Pancreas (tissue), 10 donors: ENCODE measurements at regions not wholly inside any gene's neighbourhood (a gene's known extent, or its start where the extent isn't known, plus 50 kb on each side); places are given as distances from the start of the nearest gene placed in this dataset.

ENCODE experiments used
- ATAC-seq, 4 donors: fragments of 200-7000 bp; cut with Tn5 transposase; one replicate each; pipeline versions ENCODE4 v1.8.0 to v1.9.1; 2020; ENCODE audit warnings: mild to moderate bottlenecking in 4 of 4, moderate library complexity in 4 of 4
- DNase-seq, 6 donors: peaks; one replicate each; pipeline ENCODE4 v3.0.0-alpha.2; 2020
- FAIRE-seq: peaks from 2 replicates; lab custom pipeline; 2012; peaks lifted over from hg19 to GRCh38; lab: Jason Lieb, UNC
- H3K27ac ChIP-seq, 4 donors: fragments of 200-600 bp; sonication (generic); 1 replicate in 3 of 4; 2 replicates in 1 of 4; pipeline versions ENCODE4 v1.5.0 to v1.8.0; 2020
- H3K27me3 ChIP-seq, 4 donors: fragments of 200-600 bp; one replicate each; pipeline ENCODE4 v1.8.0; 2021
- H3K36me3 ChIP-seq, 3 donors: fragments of 200-600 bp; sonication (generic) in 1 of 3; one replicate each; pipeline versions ENCODE4 v1.5.0 to v1.8.0; 2020 to 2021
- H3K4me1 ChIP-seq, 3 donors: fragments of 200-600 bp; one replicate each; pipeline ENCODE4 v1.8.0; 2021
- H3K4me3 ChIP-seq, 4 donors: fragments of 200-600 bp; sonication (generic) in 2 of 4; one replicate each; pipeline versions ENCODE4 v1.5.0 to v1.8.0; 2020 to 2021
- H3K9me3 ChIP-seq, 4 donors: fragments of 200-600 bp; one replicate each; pipeline ENCODE4 v1.8.0; 2021
- WGBS, 2 donors: extraction: QIAGEN DNeasy Blood & Tissue Kit; methylation state at CpG; one replicate each; pipeline ENCODE4 v1.1.7; 2013; 5-methylcytosine and 5-hydroxymethylcytosine counted together
- intact Hi-C, 3 donors: fragments of 100-400 bp; cut with DNase I; formaldehyde crosslinking; loops; one replicate each; pipeline versions ENCODE4 v1.11.1 to v1.14.2; 2022
- TF ChIP-seq, protein P1 (sequence below), 4 donors: fragments of 200-600 bp; sonication (generic) in 3 of 4; IDR thresholded peaks; one replicate each; pipeline versions ENCODE4 v1.5.0 to v1.8.0; 2021; ENCODE audit warnings: antibody characterized with exemption in 4 of 4
- donor health status: healthy with polysubstance abuse.
- donor health status: DM: no; HTN: no; CAD: no; lungs with moderate emphysema.
- donor health status: DM: no; HTN: no; CAD: no.
- donor health status: control.
- donor health status: control.
- donor health status: Bipolar disorder and iron deficiency.
- donor health status: DM: yes; HTN: yes; CAD: no.
- donor health status: DM: no; HTN: no; CAD: no.
- donor health status: DM: no; HTN: no; CAD: no.
- donor health status: DM: yes; HTN: yes; CAD: no.

DNA sequence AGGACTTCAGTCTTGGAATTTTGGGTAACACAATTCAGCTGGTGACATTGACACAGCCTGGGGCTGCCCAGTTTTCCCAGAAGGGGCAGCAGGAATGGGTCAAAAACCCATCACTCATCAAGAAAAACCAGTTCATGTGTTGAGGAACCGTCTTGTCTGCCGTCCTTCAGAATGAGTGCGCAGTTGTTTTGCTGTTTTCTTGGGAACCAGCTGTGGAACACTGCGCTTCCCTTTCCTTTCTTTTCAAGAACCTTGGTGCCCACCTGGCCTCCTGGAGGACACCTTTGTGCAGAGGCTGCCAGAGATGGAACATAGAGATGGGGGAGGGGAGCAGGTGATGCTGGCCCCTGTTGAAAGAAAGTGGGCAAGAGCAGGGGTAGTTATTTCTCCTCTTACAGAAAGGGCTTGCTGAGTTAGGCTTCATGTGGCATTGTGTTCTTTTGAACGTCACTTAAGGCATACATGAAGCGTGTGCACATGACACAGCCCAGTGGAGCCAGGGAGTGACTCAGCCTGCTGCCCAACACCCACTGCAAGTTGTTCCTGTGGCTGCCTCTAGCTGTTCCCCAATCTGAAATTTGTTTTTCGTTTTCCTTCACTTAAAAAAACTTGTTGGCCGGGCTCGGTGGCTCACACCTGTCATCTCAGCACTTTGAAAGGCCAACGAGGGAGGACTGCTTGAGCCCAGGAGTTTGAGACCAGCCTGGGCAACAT is 87.4 kb upstream of the TNS3 start:
- H3K36me3 ChIP-seq = no peaks in the 10 kb centered on the region
- no peaks in the 10 kb centered on the region for H3K4me1 ChIP-seq
- peak; percentile 68 to 93 (median 82) for ATAC-seq
- intact Hi-C loops = no loop called here
- no peaks in the 10 kb centered on the region for H3K9me3 ChIP-seq
- H3K27me3 ChIP-seq = no peaks in the 10 kb centered on the region
- no peak for FAIRE-seq
- no peak overlapping the region for H3K4me3 ChIP-seq
- 75 to 87% methylated on average over 10 of the region's 10 CpGs for WGBS, 2 donors
- peak in 4 of 6 donors; percentile 17 to 69 (median 42) for DNase-seq
- TF ChIP-seq, protein P1, sequence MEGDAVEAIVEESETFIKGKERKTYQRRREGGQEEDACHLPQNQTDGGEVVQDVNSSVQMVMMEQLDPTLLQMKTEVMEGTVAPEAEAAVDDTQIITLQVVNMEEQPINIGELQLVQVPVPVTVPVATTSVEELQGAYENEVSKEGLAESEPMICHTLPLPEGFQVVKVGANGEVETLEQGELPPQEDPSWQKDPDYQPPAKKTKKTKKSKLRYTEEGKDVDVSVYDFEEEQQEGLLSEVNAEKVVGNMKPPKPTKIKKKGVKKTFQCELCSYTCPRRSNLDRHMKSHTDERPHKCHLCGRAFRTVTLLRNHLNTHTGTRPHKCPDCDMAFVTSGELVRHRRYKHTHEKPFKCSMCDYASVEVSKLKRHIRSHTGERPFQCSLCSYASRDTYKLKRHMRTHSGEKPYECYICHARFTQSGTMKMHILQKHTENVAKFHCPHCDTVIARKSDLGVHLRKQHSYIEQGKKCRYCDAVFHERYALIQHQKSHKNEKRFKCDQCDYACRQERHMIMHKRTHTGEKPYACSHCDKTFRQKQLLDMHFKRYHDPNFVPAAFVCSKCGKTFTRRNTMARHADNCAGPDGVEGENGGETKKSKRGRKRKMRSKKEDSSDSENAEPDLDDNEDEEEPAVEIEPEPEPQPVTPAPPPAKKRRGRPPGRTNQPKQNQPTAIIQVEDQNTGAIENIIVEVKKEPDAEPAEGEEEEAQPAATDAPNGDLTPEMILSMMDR (IDR thresholded peaks at IDR 0.05) = no peak
- H3K27ac ChIP-seq = peak overlapping the region in 2 of 4 donors; percentile 34 to 42

DNA sequence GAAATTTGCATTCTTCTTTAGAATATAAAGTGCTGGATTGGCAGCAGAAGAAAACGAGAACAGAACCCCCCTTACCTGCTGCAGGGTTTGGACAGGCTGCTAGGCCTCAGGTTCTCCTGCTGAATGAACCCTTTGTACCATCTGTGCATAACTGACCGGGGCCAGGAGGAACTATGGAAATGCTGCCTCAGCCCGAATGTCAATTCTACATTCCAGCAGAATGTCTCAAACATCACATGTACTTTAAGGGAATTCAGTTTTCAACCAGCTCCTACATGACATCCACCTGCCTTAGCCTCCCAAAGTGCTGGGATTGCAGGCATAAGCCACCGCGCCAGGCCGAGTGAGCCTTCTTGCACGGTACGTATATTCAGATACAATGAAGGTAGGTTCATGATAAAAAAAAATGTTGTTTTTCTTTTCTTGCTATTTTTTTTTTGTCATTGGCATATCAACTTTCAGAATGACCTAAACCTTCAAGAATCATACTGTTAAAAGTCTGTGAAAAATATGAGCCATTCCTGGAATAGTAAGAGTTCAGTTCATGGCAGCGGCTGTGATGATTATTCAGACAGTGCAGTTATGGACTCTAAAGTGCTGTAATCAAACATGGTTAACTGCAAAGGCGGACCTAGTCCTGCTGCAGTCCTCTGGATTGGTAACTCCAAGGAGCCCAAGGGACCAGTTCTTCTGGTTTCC is 84.4 kb upstream of the TNS3 start:
- no peak for DNase-seq

DNA sequence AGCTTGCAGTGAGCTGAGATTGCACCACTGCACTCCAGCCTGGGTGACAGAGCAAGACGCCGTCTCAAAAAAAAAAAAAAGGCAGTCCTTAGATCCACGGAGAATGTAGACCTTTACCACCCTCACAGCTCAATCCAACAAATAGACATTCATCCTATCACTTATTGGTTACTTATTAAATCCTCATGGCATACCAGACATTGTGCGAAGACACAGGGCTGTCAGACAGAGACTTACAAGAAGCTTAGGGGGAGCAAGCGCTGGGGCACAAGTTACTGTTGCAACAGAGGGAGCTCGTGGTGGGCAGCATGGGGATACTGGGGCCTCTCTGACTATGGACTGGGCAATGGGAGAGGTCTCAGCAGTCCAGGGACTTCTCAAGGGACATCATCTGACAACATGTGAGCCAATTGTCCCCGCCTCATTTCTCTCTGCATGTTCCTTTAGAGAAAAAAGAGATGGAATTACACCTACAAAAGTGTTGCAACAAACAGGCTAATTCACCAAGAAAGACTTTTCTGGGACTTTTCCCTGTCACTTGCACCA is 82.8 kb upstream of the TNS3 start:
- H3K36me3 ChIP-seq = no peaks in the 10 kb centered on the region
- intact Hi-C loops = no loop called here
- TF ChIP-seq, protein P1 (IDR thresholded peaks at IDR 0.05) = no peak
- DNase-seq (no peak), FAIRE-seq (no peak), ATAC-seq (no peak)
- no peak overlapping the region for H3K27ac ChIP-seq
- H3K27me3 ChIP-seq = no peaks in the 10 kb centered on the region
- H3K4me1 ChIP-seq = no peaks in the 10 kb centered on the region
- H3K4me3 ChIP-seq = no peak overlapping the region
- H3K9me3 ChIP-seq = no peaks in the 10 kb centered on the region
- WGBS, 2 donors = 79 to 83% methylated on average over 7 of the region's 7 CpGs

More for the DNA sequence above, 84.4 kb upstream of the TNS3 start:
- TF ChIP-seq, protein P1 (IDR thresholded peaks at IDR 0.05) = no peak
- ATAC-seq (peak in 2 of 4 donors; percentile 33 to 62), FAIRE-seq (no peak)
- H3K27ac ChIP-seq = no peak overlapping the region
- H3K4me1 ChIP-seq = no peaks in the 10 kb centered on the region
- intact Hi-C loops = no loop called here
- no peaks in the 10 kb centered on the region for H3K36me3 ChIP-seq
- H3K9me3 ChIP-seq = no peaks in the 10 kb centered on the region
- no peaks in the 10 kb centered on the region for H3K27me3 ChIP-seq
- no peak overlapping the region for H3K4me3 ChIP-seq
- WGBS, 2 donors = 85 to 87% methylated on average over 10 of the region's 10 CpGs

DNA sequence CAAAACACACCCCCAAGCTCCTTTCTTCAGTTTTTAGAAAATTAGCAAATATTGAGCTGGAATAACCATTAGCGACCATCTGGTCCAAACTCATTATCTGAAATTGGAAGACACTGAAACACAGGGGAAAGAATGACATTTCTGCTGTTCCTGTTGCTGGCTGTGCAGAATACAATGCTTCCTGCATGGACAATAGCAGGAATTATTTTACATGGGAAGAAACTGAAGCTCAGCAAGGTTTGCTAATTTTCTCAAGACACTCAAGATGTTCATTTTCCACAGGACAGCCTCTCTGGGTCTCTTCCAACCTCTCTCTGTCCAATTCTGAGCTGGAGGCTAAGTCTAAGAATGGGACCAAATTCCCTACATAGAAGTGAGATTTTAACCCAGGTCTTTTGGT is 81.9 kb upstream of the TNS3 start:
- Histone ChIP-seq H3K36me3 (no peaks in the 10 kb centered on the region), H3K4me1 (no peaks in the 10 kb centered on the region), H3K4me3 (no peak overlapping the region), H3K27me3 (no peaks in the 10 kb centered on the region), H3K9me3 (no peaks in the 10 kb centered on the region), H3K27ac (no peak overlapping the region)
- TF ChIP-seq, protein P1 (IDR thresholded peaks at IDR 0.05) = no peak
- ATAC-seq (no peak), FAIRE-seq (no peak), DNase-seq (no peak)
- intact Hi-C loops = no loop called here
- 87 to 90% methylated on average over 1 of the region's 1 CpG for WGBS, 2 donors
